HEK293 (cell line): ENCODE measurements at regions not wholly inside any gene's neighbourhood (a gene's known extent, or its start where the extent isn't known, plus 50 kb on each side); places are given as distances from the start of the nearest gene placed in this dataset.

Experiments
- CTCF ChIA-PET: fragments of 350-600 bp; formaldehyde crosslinking; extraction: SDS; loops from one replicate; lab custom pipeline; 2021; ENCODE audit warnings: antibody characterized with exemption; lab: Yijun Ruan, JAX
- POLR2A ChIA-PET: fragments of 300-600 bp; formaldehyde crosslinking; extraction: SDS; loops from one replicate; lab custom pipeline; 2020; ENCODE audit warnings: antibody characterized with exemption, inconsistent platforms; lab: Yijun Ruan, JAX
- H3K27ac ChIP-seq: fragments of 200-500 bp; sonication (Bioruptor generic); 2 replicates; pipeline ENCODE4 v1.5.1; 2014; ENCODE audit warnings: low read depth, low read length, control low read depth, inconsistent platforms; ENCODE audit errors: extremely low read depth
- H3K36me3 ChIP-seq, 2 experiments: fragments of 200-500 bp in 1 of 2; sonication (Bioruptor generic) in 1 of 2; 1 replicate in 1 of 2; 2 replicates in 1 of 2; pipeline ENCODE4 v1.5.1; 2014 to 2017; ENCODE audit warnings: inconsistent platforms in 2 of 2, low read length in 2 of 2; ENCODE audit not compliant: control insufficient read depth in 2 of 2, insufficient read depth in 1 of 2
- H3K4me1 ChIP-seq: fragments of 200-500 bp; sonication (Bioruptor generic); 2 replicates; pipeline ENCODE4 v1.5.1; 2014; ENCODE audit warnings: mild to moderate bottlenecking, low read length, inconsistent platforms; ENCODE audit not compliant: control insufficient read depth, insufficient read depth
- H3K4me3 ChIP-seq: 2 replicates; pipeline ENCODE4 v1.5.1; 2011; ENCODE audit warnings: low read depth, mild to moderate bottlenecking, control low read depth, low read length, moderate library complexity
- H3K9me3 ChIP-seq: fragments of 200-500 bp; sonication (Bioruptor generic); 2 replicates; pipeline ENCODE4 v1.5.1; 2014; ENCODE audit warnings: low read depth, low read length, inconsistent platforms; ENCODE audit not compliant: control insufficient read depth, insufficient read depth
- GLI2 ChIP-seq: fragments of 450-650 bp; formaldehyde crosslinking; IDR thresholded peaks from 2 replicates; pipeline ENCODE4; 2017; ENCODE audit warnings: missing biosample characterization, missing genetic modification characterization, low read depth, borderline replicate concordance
- GLIS2 ChIP-seq: fragments of 450-650 bp; formaldehyde crosslinking; IDR thresholded peaks from 2 replicates; pipeline ENCODE4 v1.5.1; 2016; ENCODE audit warnings: missing biosample characterization, missing genetic modification characterization
- HIC1 ChIP-seq: fragments of 450-650 bp; formaldehyde crosslinking; IDR thresholded peaks from 2 replicates; pipeline ENCODE4 v1.5.1; 2016; ENCODE audit warnings: missing biosample characterization, missing genetic modification characterization
- HOXA7 ChIP-seq: sonication (generic); formaldehyde crosslinking; IDR thresholded peaks from 2 replicates; pipeline ENCODE4 v1.8.1; 2022; ENCODE audit warnings: missing genetic modification reagents, borderline replicate concordance
- OVOL3 ChIP-seq: fragments of 450-650 bp; formaldehyde crosslinking; IDR thresholded peaks from 2 replicates; pipeline ENCODE4 v1.5.1; 2016; ENCODE audit warnings: missing biosample characterization, missing genetic modification characterization
- PATZ1 ChIP-seq: fragments of 450-650 bp; formaldehyde crosslinking; IDR thresholded peaks from 2 replicates; pipeline ENCODE4 v1.5.1; 2016; ENCODE audit warnings: missing biosample characterization, missing genetic modification characterization
- PBX3 ChIP-seq: sonication (generic); formaldehyde crosslinking; IDR thresholded peaks from 2 replicates; pipeline ENCODE4 v1.8.1; 2022; ENCODE audit warnings: mild to moderate bottlenecking, moderate library complexity, missing genetic modification reagents
- SCRT2 ChIP-seq: fragments of 450-650 bp; formaldehyde crosslinking; IDR thresholded peaks from 2 replicates; pipeline ENCODE4 v1.5.1; 2016; ENCODE audit warnings: missing biosample characterization, missing genetic modification characterization
- SP2 ChIP-seq: fragments of 450-650 bp; formaldehyde crosslinking; IDR thresholded peaks from 2 replicates; pipeline ENCODE4 v1.5.1; 2016; ENCODE audit warnings: missing biosample characterization, missing genetic modification characterization
- YY2 ChIP-seq: fragments of 450-650 bp; formaldehyde crosslinking; IDR thresholded peaks from 2 replicates; pipeline ENCODE4 v1.5.1; 2016; ENCODE audit warnings: missing biosample characterization, missing genetic modification characterization
- ZBTB21 ChIP-seq: fragments of 450-650 bp; formaldehyde crosslinking; IDR thresholded peaks from 2 replicates; pipeline ENCODE4 v1.5.1; 2017; ENCODE audit warnings: missing biosample characterization, missing genetic modification characterization
- ZFHX2 ChIP-seq: fragments of 450-650 bp; formaldehyde crosslinking; conservative IDR thresholded peaks from 2 replicates; pipeline ENCODE4 v1.5.1; 2016; ENCODE audit warnings: missing biosample characterization, missing genetic modification characterization
- ZNF132 ChIP-seq: fragments of 450-650 bp; formaldehyde crosslinking; IDR thresholded peaks from 2 replicates; pipeline ENCODE4 v1.5.1; 2017; ENCODE audit warnings: missing biosample characterization, missing genetic modification characterization, borderline replicate concordance
- ZNF274 ChIP-seq, 2 experiments: fragments of 200-500 bp in 1 of 2; fragments of 450-650 bp in 1 of 2; sonication (Bioruptor generic) in 1 of 2; formaldehyde crosslinking in 1 of 2; IDR thresholded peaks; 2 replicates each; pipeline versions ENCODE4 v1.5.1 to v1.6.1; 2014 to 2016; ENCODE audit warnings: borderline replicate concordance in 1 of 2, inconsistent platforms in 1 of 2, low read length in 1 of 2, missing biosample characterization in 1 of 2, missing genetic modification characterization in 1 of 2
- ZNF280D ChIP-seq: fragments of 450-650 bp; formaldehyde crosslinking; IDR thresholded peaks from 2 replicates; pipeline ENCODE4 v1.5.1; 2016; ENCODE audit warnings: missing biosample characterization, missing genetic modification characterization
- ZNF394 ChIP-seq: fragments of 450-650 bp; formaldehyde crosslinking; IDR thresholded peaks from 2 replicates; pipeline ENCODE4 v1.5.1; 2016; ENCODE audit warnings: missing biosample characterization, missing genetic modification characterization, mild to moderate bottlenecking, moderate library complexity, borderline replicate concordance
- ZNF404 ChIP-seq: fragments of 450-650 bp; formaldehyde crosslinking; IDR thresholded peaks from 2 replicates; pipeline ENCODE4 v1.5.1; 2017; ENCODE audit warnings: missing biosample characterization, missing genetic modification characterization
- ZNF501 ChIP-seq: fragments of 450-650 bp; formaldehyde crosslinking; IDR thresholded peaks from 2 replicates; pipeline ENCODE4 v1.5.1; 2016; ENCODE audit warnings: missing biosample characterization, missing genetic modification characterization
- ZNF530 ChIP-seq: fragments of 450-650 bp; formaldehyde crosslinking; IDR thresholded peaks from 2 replicates; pipeline ENCODE4 v1.5.1; 2016; ENCODE audit warnings: low read depth, missing biosample characterization, missing genetic modification characterization
- ZNF645 ChIP-seq: fragments of 450-650 bp; formaldehyde crosslinking; IDR thresholded peaks from 2 replicates; pipeline ENCODE4; 2016; ENCODE audit warnings: missing biosample characterization, missing genetic modification characterization
- ZNF658 ChIP-seq: fragments of 450-650 bp; formaldehyde crosslinking; IDR thresholded peaks from 2 replicates; pipeline ENCODE4; 2016; ENCODE audit warnings: missing biosample characterization, missing genetic modification characterization
- ZNF677 ChIP-seq: fragments of 450-650 bp; IDR thresholded peaks from 2 replicates; pipeline ENCODE4 v1.5.0; 2018; ENCODE audit warnings: missing biosample characterization, mild to moderate bottlenecking, missing genetic modification characterization, moderate library complexity
- ZNF843 ChIP-seq: fragments of 450-650 bp; formaldehyde crosslinking; IDR thresholded peaks from 2 replicates; pipeline ENCODE4 v1.5.1; 2016; ENCODE audit warnings: missing biosample characterization, missing genetic modification characterization

GRCh38 chr4:81564025-81564424 is 92.3 kb upstream of the RASGEF1B start:
- ChIA-PET POLR2A (no interaction called here), CTCF (interaction anchor here (0.5 to 1.5 kb wide), 3 partner anchors 14 to 194 kb away, joined by 3 to 5 read pairs (median 4); no protein-coding TSS in a partner anchor)
- Histone ChIP-seq H3K27ac (no peak overlapping the region), H3K4me1 (no peaks in the 10 kb centered on the region), H3K9me3 (no peaks in the 10 kb centered on the region), H3K36me3 (no peaks in the 10 kb centered on the region), H3K4me3 (no peak overlapping the region)
- TF ChIP-seq ZNF677 (tag by site-specific recombination), result no peak
- no peak for TF ChIP-seq PATZ1
- no peak for TF ChIP-seq SCRT2 (tag by site-specific recombination)
- TF ChIP-seq ZNF280D (tag by site-specific recombination), result no peak

- no peaks in the 10 kb centered on the region for H3K9me3 ChIP-seq
- TF ChIP-seq SP2 (tag by site-specific recombination) (no peak), ZNF843 (no peak), ZNF658 (no peak), YY2 (tag by site-specific recombination) (no peak), ZNF645 (tag by site-specific recombination) (no peak), HIC1 (tag by site-specific recombination) (no peak), ZNF132 (tag by site-specific recombination) (no peak), ZNF274 (IDR thresholded peaks at IDR 0.05; ENCODE audit: low read length) (no peak), ZNF274 (tag by site-specific recombination; IDR thresholded peaks at IDR 0.05; ENCODE audit: borderline replicate concordance) (no peak), GLI2 (tag by site-specific recombination) (no peak), ZNF394 (no peak), ZNF530 (tag by site-specific recombination) (no peak), ZFHX2 (tag by site-specific recombination) (no peak), ZBTB21 (tag by site-specific recombination) (no peak), ZNF404 (no peak), GLIS2 (tag by site-specific recombination) (no peak), PBX3 (no peak), ZNF501 (tag by site-specific recombination) (no peak), OVOL3 (no peak), HOXA7 (CRISPR knock-in tag) (no peak)
- H3K4me3 ChIP-seq, result no peak overlapping the region
- no peak overlapping the region for H3K27ac ChIP-seq
- ChIA-PET POLR2A (no interaction called here), CTCF (no interaction called here)
- no peaks in the 10 kb centered on the region for H3K36me3 ChIP-seq
- H3K4me1 ChIP-seq, result no peaks in the 10 kb centered on the region
These were observed 90.4 kb upstream of the RASGEF1B start for GRCh38 chr4:81562093-81562492.
